ENCODE measurements at regions not wholly inside any gene's neighbourhood (a gene's known extent, or its start where the extent isn't known, plus 50 kb on each side); places are given as distances from the start of the nearest gene placed in this dataset.
A peak's percentile ranks its signal among the peaks of the same experiment; 100 is the strongest.

DNA sequence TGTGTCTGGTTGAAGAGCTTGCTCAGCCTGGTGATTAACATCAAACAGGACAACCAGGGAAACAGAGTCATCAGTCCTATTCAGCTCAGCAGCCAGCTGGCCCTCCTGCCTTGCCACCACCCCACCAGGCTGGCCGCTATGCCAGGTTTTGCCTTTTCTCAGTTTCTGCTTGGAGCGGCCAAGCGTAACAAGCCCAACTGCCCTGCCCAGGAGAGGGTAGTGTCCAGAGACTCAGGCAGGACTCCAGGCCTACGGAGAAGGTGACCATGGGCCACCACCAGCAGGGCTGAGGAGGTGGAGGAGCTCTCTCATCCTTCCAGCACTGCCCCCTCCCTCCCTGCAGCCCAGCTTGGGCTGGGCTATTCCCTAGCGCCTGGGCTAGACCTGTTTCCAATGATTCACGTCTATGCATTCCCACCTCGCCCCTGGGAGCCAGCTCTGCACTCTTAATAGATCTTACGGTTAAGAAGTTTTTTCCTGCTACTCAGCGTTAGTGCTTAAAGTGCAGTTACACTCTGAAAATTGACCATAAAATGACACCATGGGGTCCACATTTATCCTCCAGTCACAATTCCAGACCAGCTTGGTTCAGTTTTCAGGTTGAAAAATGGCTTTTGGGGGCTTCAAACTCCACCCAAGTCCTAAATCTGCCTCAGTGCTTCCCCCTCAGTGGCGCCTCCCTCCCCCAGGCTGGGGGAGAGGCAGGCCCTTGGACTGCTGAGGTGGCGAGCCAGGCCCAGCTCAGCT is 124.0 kb upstream of the PJA1 start:
- Mint-ChIP-seq H3K36me3 (no peaks in the 10 kb centered on the region), H3K27ac (no peak overlapping the region), H3K27me3 (no peaks in the 10 kb centered on the region), H3K4me1 (ENCODE audit: unreplicated experiment) (peaks cover 12% of the 10 kb centered on the region), H3K4me3 (no peak overlapping the region), H3K9me3 (no peaks in the 10 kb centered on the region)
- TF ChIP-seq CTCF (conservative IDR thresholded peaks at IDR 0.05): no peak
- no peak for DNase-seq (ENCODE audit: extremely low spot score, unreplicated experiment)

- H3K9me3 Mint-ChIP-seq: no peaks in the 10 kb centered on the region
- no peak overlapping the region for H3K27ac Mint-ChIP-seq
- DNase-seq (ENCODE audit: extremely low spot score, unreplicated experiment): no peak
- H3K36me3 Mint-ChIP-seq: no peaks in the 10 kb centered on the region
- TF ChIP-seq CTCF (conservative IDR thresholded peaks at IDR 0.05): no peak
- H3K4me1 Mint-ChIP-seq (ENCODE audit: unreplicated experiment): peaks cover 13% of the 10 kb centered on the region
- no peak overlapping the region for H3K4me3 Mint-ChIP-seq
- H3K27me3 Mint-ChIP-seq: no peaks in the 10 kb centered on the region
Measured at GRCh38 chrX:69287095-69287494, 121.8 kb upstream of the PJA1 start.

- no peak overlapping the region for H3K4me3 Mint-ChIP-seq
- no peak overlapping the region for H3K27ac Mint-ChIP-seq
- no peaks in the 10 kb centered on the region for H3K9me3 Mint-ChIP-seq
- no peak for TF ChIP-seq CTCF (conservative IDR thresholded peaks at IDR 0.05)
- peaks cover 17% of the 10 kb centered on the region for H3K4me1 Mint-ChIP-seq (ENCODE audit: unreplicated experiment)
- H3K36me3 Mint-ChIP-seq: no peaks in the 10 kb centered on the region
- no peak for DNase-seq (ENCODE audit: extremely low spot score, unreplicated experiment)
- no peaks in the 10 kb centered on the region for H3K27me3 Mint-ChIP-seq
Measured at GRCh38 chrX:69286565-69286906, 121.3 kb upstream of the PJA1 start.

GRCh38 chrX:69285881-69286564 is 120.8 kb upstream of the PJA1 start:
- Mint-ChIP-seq H3K4me3 (no peak overlapping the region), H3K27ac (no peak overlapping the region), H3K36me3 (no peaks in the 10 kb centered on the region), H3K27me3 (no peaks in the 10 kb centered on the region), H3K4me1 (ENCODE audit: unreplicated experiment) (peaks cover 21% of the 10 kb centered on the region), H3K9me3 (no peaks in the 10 kb centered on the region)
- DNase-seq (ENCODE audit: extremely low spot score, unreplicated experiment): peak; percentile 76
- peak; percentile 88 for TF ChIP-seq CTCF (conservative IDR thresholded peaks at IDR 0.05)

- Mint-ChIP-seq H3K27me3 (no peaks in the 10 kb centered on the region), H3K4me3 (peak overlapping the region; percentile 52), H3K4me1 (ENCODE audit: unreplicated experiment) (peaks cover 25% of the 10 kb centered on the region), H3K36me3 (no peaks in the 10 kb centered on the region), H3K9me3 (no peaks in the 10 kb centered on the region), H3K27ac (no peak overlapping the region)
- TF ChIP-seq CTCF (conservative IDR thresholded peaks at IDR 0.05): no peak
- no peak for DNase-seq (ENCODE audit: extremely low spot score, unreplicated experiment)
Measured at GRCh38 chrX:69285401-69285877, 120.2 kb upstream of the PJA1 start.
